ENCODE measurements at regions not wholly inside any gene's neighbourhood (a gene's known extent, or its start where the extent isn't known, plus 50 kb on each side); places are given as distances from the start of the nearest gene placed in this dataset.

- no peaks in the 10 kb centered on the region for H4K20me1 ChIP-seq (replicated peaks; ENCODE audit: control insufficient read depth, extremely low read depth, insufficient read depth, low read length)
- no peaks in the 10 kb centered on the region for H3K9me3 ChIP-seq (replicated peaks; ENCODE audit: control insufficient read depth, insufficient read depth, low read length)
- FAIRE-seq (no peak), DNase-seq (ENCODE audit: low read depth, low spot score) (no peak)
- dilution Hi-C loops (cut with MboI; ENCODE audit: extremely low pct_ligation_motif_present, low sequenced_read_pairs), result no loop called here
- no peak for TF ChIP-seq JUN (IDR thresholded peaks at IDR 0.05; ENCODE audit: borderline replicate concordance, insufficient read depth, insufficient read length, low read depth)
- TF ChIP-seq EZH2 (IDR thresholded peaks at IDR 0.05; ENCODE audit: borderline replicate concordance, low read depth, low read length, severe bottlenecking), result no peak
- no peak for TF ChIP-seq POLR2A (IDR thresholded peaks at IDR 0.05; ENCODE audit: low read depth, low read length)
- no peak for TF ChIP-seq FOS (IDR thresholded peaks at IDR 0.05; ENCODE audit: borderline replicate concordance, insufficient read depth, low read length)
- TF ChIP-seq POLR2AphosphoS5 (IDR thresholded peaks at IDR 0.05; ENCODE audit: insufficient read depth, low read depth, low read length), result no peak
- no peak for TF ChIP-seq CTCF (IDR thresholded peaks at IDR 0.05; ENCODE audit: extremely low read depth in 1 of 2, insufficient read depth in 1 of 2, low read depth in 1 of 2, low read length in 2 of 2)
- no peak for TF ChIP-seq MAX (IDR thresholded peaks at IDR 0.05; ENCODE audit: insufficient read depth, insufficient read length)
- TF ChIP-seq GATA2 (IDR thresholded peaks at IDR 0.05; ENCODE audit: insufficient read depth, insufficient read length, low read depth, low read length), result no peak
- TF ChIP-seq MYC (IDR thresholded peaks at IDR 0.05; ENCODE audit: low read depth, low read length), result no peak
- intact Hi-C loops (cut with micrococcal nuclease), result no loop called here
- H3K27me3 ChIP-seq (ENCODE audit: control insufficient read depth in 2 of 2, insufficient read depth in 2 of 2, low read length in 2 of 2), result peaks cover 0 to 2% of the 10 kb centered on the region in 2 experiments
- H3K4me2 ChIP-seq (ENCODE audit: insufficient read depth, low read length), result no peak overlapping the region
- ChIA-PET CTCF (no interaction called here), POLR2A (no interaction called here)
- no peak overlapping the region for H3K27ac ChIP-seq (ENCODE audit: insufficient read depth, low read depth, low read length)
- no peak overlapping the region for H3K4me3 ChIP-seq (replicated peaks in 1 of 3; ENCODE audit: insufficient read depth in 1 of 3, low read depth in 1 of 3, low read length in 3 of 3)
- no peak overlapping the region for H3K9ac ChIP-seq (replicated peaks; ENCODE audit: extremely low read depth, insufficient read depth, low read length)
- no peaks in the 10 kb centered on the region for H3K36me3 ChIP-seq (ENCODE audit: control insufficient read depth in 2 of 2, extremely low read depth in 1 of 2, insufficient read depth in 2 of 2, low read length in 2 of 2)
- H3K4me1 ChIP-seq (ENCODE audit: control insufficient read depth, extremely low read depth, insufficient read depth, low read length), result no peaks in the 10 kb centered on the region
- no peaks in the 10 kb centered on the region for H3K9me1 ChIP-seq (replicated peaks; ENCODE audit: control insufficient read depth, extremely low read depth, insufficient read depth, low read length)
- BruUV-seq (replicated peaks), result no TSS peak
- no peak overlapping the region for H2AFZ ChIP-seq (ENCODE audit: low read depth, low read length)
- H3K79me2 ChIP-seq (ENCODE audit: control insufficient read depth, insufficient read depth, low read length), result no peaks in the 10 kb centered on the region
Measured at GRCh38 chr22:44600207-44600785, 101.7 kb upstream of the PRR5 start.

Data from endothelial cell of umbilical vein (primary cell).